ENCODE measurements at regions not wholly inside any gene's neighbourhood (a gene's known extent, or its start where the extent isn't known, plus 50 kb on each side); places are given as distances from the start of the nearest gene placed in this dataset.

DNA sequence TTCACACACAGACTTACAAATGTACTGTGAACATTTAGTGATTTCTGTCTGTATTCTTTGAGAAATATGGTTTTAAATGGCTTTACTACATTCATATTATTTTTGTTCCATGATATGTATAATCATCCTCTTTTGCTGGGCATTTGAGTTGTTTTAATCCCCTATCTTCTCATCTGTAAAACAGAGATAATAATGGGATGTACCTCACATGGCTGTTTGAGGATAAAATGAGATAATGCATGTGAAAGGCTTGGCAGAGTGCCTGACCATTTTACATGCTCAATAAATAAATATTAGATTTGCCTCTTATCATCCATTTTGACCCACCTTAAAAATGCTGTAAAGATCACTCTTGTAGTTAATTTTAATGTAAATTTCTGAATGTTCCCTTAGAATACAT, 197.2 kb downstream of the C1orf94 start:
- TF ChIP-seq, protein P1, sequence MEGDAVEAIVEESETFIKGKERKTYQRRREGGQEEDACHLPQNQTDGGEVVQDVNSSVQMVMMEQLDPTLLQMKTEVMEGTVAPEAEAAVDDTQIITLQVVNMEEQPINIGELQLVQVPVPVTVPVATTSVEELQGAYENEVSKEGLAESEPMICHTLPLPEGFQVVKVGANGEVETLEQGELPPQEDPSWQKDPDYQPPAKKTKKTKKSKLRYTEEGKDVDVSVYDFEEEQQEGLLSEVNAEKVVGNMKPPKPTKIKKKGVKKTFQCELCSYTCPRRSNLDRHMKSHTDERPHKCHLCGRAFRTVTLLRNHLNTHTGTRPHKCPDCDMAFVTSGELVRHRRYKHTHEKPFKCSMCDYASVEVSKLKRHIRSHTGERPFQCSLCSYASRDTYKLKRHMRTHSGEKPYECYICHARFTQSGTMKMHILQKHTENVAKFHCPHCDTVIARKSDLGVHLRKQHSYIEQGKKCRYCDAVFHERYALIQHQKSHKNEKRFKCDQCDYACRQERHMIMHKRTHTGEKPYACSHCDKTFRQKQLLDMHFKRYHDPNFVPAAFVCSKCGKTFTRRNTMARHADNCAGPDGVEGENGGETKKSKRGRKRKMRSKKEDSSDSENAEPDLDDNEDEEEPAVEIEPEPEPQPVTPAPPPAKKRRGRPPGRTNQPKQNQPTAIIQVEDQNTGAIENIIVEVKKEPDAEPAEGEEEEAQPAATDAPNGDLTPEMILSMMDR (IDR thresholded peaks at IDR 0.05; ENCODE audit: low read depth, low read length), result no peak
- no peak for TF ChIP-seq EZH2phosphoT487 (IDR thresholded peaks at IDR 0.05; ENCODE audit: low read depth)

Measured in OCI-LY3 (cell line).